ENCODE measurements at regions not wholly inside any gene's neighbourhood (a gene's known extent, or its start where the extent isn't known, plus 50 kb on each side); places are given as distances from the start of the nearest gene placed in this dataset.

DNA sequence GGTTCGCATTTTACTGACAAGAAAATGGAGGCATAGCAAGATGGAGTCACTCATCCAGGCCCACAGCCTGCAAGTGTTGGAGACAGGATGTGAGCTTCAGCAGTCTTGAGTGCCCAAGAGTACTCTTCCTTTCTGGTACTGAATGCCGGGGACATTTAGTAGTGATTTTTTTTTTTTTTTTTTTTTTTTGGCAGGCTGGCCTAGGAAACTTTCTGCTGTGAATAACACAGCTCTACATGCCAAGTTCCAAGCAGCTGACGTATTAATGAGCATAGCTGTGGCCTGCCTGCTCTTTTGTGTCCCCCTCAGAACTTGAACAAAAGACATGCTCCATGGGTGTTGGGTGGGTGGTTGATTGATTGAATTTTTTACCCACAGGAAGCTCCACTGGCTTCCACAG, 195.5 kb upstream of the CADM1 start:
- Histone ChIP-seq H3K4me3 (ENCODE audit: low read length) (no peak overlapping the region), H4K20me1 (ENCODE audit: insufficient read depth) (no peaks in the 10 kb centered on the region), H2AFZ (ENCODE audit: low read depth, low read length) (no peak overlapping the region), H3F3A (ENCODE audit: insufficient read depth, low read length, poor library complexity, severe bottlenecking) (no peaks in the 10 kb centered on the region), H3K27me3 (ENCODE audit: insufficient read depth, low read depth, low read length) (no peaks in the 10 kb centered on the region), H3K4me2 (ENCODE audit: low read length) (no peak overlapping the region), H3K9me3 (ENCODE audit: low read length) (no peaks in the 10 kb centered on the region), H3K9ac (ENCODE audit: low read length) (no peak overlapping the region), H3K27ac (ENCODE audit: low read length) (no peak overlapping the region), H3K9me2 (ENCODE audit: insufficient read depth, low read length) (no peaks in the 10 kb centered on the region), H3K36me3 (ENCODE audit: insufficient read depth, low read length) (no peaks in the 10 kb centered on the region), H3K79me2 (replicated peaks; ENCODE audit: insufficient read depth, low read length) (no peaks in the 10 kb centered on the region)
- TF ChIP-seq RAD21 (conservative IDR thresholded peaks at IDR 0.05), result no peak
- no peak for TF ChIP-seq SMC3 (conservative IDR thresholded peaks at IDR 0.05; ENCODE audit: poor library complexity)

- Histone ChIP-seq H4K20me1 (ENCODE audit: insufficient read depth) (no peaks in the 10 kb centered on the region), H3K4me3 (ENCODE audit: low read length) (no peak overlapping the region), H3K27me3 (ENCODE audit: insufficient read depth, low read depth, low read length) (no peaks in the 10 kb centered on the region), H2AFZ (ENCODE audit: low read depth, low read length) (no peak overlapping the region), H3K27ac (ENCODE audit: low read length) (no peak overlapping the region), H3K36me3 (ENCODE audit: insufficient read depth, low read length) (no peaks in the 10 kb centered on the region), H3K4me2 (ENCODE audit: low read length) (no peak overlapping the region), H3K79me2 (replicated peaks; ENCODE audit: insufficient read depth, low read length) (no peaks in the 10 kb centered on the region), H3F3A (ENCODE audit: insufficient read depth, low read length, poor library complexity, severe bottlenecking) (no peaks in the 10 kb centered on the region), H3K9ac (ENCODE audit: low read length) (no peak overlapping the region), H3K9me3 (ENCODE audit: low read length) (no peaks in the 10 kb centered on the region), H3K9me2 (ENCODE audit: insufficient read depth, low read length) (no peaks in the 10 kb centered on the region)
- no peak for TF ChIP-seq EP300 (conservative IDR thresholded peaks at IDR 0.05; ENCODE audit: poor library complexity, severe bottlenecking)
- TF ChIP-seq TAF1 (IDR thresholded peaks at IDR 0.05; ENCODE audit: low read depth), result no peak
- no peak for TF ChIP-seq MXI1 (conservative IDR thresholded peaks at IDR 0.05; ENCODE audit: poor library complexity, severe bottlenecking)
- TF ChIP-seq CTCF (IDR thresholded peaks at IDR 0.05; ENCODE audit: poor library complexity, severe bottlenecking), result no peak
- TF ChIP-seq, protein P1, sequence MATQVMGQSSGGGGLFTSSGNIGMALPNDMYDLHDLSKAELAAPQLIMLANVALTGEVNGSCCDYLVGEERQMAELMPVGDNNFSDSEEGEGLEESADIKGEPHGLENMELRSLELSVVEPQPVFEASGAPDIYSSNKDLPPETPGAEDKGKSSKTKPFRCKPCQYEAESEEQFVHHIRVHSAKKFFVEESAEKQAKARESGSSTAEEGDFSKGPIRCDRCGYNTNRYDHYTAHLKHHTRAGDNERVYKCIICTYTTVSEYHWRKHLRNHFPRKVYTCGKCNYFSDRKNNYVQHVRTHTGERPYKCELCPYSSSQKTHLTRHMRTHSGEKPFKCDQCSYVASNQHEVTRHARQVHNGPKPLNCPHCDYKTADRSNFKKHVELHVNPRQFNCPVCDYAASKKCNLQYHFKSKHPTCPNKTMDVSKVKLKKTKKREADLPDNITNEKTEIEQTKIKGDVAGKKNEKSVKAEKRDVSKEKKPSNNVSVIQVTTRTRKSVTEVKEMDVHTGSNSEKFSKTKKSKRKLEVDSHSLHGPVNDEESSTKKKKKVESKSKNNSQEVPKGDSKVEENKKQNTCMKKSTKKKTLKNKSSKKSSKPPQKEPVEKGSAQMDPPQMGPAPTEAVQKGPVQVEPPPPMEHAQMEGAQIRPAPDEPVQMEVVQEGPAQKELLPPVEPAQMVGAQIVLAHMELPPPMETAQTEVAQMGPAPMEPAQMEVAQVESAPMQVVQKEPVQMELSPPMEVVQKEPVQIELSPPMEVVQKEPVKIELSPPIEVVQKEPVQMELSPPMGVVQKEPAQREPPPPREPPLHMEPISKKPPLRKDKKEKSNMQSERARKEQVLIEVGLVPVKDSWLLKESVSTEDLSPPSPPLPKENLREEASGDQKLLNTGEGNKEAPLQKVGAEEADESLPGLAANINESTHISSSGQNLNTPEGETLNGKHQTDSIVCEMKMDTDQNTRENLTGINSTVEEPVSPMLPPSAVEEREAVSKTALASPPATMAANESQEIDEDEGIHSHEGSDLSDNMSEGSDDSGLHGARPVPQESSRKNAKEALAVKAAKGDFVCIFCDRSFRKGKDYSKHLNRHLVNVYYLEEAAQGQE (IDR thresholded peaks at IDR 0.05; ENCODE audit: borderline replicate concordance), result no peak
- TF ChIP-seq POLR2AphosphoS5 (IDR thresholded peaks at IDR 0.05), result no peak
- no peak for TF ChIP-seq EZH2 (IDR thresholded peaks at IDR 0.05; ENCODE audit: borderline replicate concordance, insufficient read depth, low read length, poor library complexity, severe bottlenecking)
- no peak for TF ChIP-seq RAD21 (conservative IDR thresholded peaks at IDR 0.05)
- no peak for TF ChIP-seq SMC3 (conservative IDR thresholded peaks at IDR 0.05; ENCODE audit: poor library complexity)
These were observed 195.1 kb upstream of the CADM1 start for GRCh38 chr11:115699326-115699725.

- H3K9me2 ChIP-seq (ENCODE audit: insufficient read depth, low read length), result no peaks in the 10 kb centered on the region
- H3K27me3 ChIP-seq (ENCODE audit: insufficient read depth, low read depth, low read length), result no peaks in the 10 kb centered on the region
- no peaks in the 10 kb centered on the region for H3K9me3 ChIP-seq (ENCODE audit: low read length)
- H3K79me2 ChIP-seq (replicated peaks; ENCODE audit: insufficient read depth, low read length), result no peaks in the 10 kb centered on the region
- H4K20me1 ChIP-seq (ENCODE audit: insufficient read depth), result no peaks in the 10 kb centered on the region
- no peaks in the 10 kb centered on the region for H3K36me3 ChIP-seq (ENCODE audit: insufficient read depth, low read length)
- H3K27ac ChIP-seq (ENCODE audit: low read length), result no peak overlapping the region
- H3K4me2 ChIP-seq (ENCODE audit: low read length), result no peak overlapping the region
- H2AFZ ChIP-seq (ENCODE audit: low read depth, low read length), result no peak overlapping the region
- H3K4me3 ChIP-seq (ENCODE audit: low read length), result no peak overlapping the region
- no peaks in the 10 kb centered on the region for H3F3A ChIP-seq (ENCODE audit: insufficient read depth, low read length, poor library complexity, severe bottlenecking)
- TF ChIP-seq TAF1 (IDR thresholded peaks at IDR 0.05; ENCODE audit: low read depth) (no peak), SMC3 (conservative IDR thresholded peaks at IDR 0.05; ENCODE audit: poor library complexity) (no peak), POLR2AphosphoS5 (IDR thresholded peaks at IDR 0.05) (no peak), RAD21 (conservative IDR thresholded peaks at IDR 0.05) (no peak), EP300 (conservative IDR thresholded peaks at IDR 0.05; ENCODE audit: poor library complexity, severe bottlenecking) (no peak)
- TF ChIP-seq, protein P1 (IDR thresholded peaks at IDR 0.05; ENCODE audit: borderline replicate concordance), result no peak
- no peak overlapping the region for H3K9ac ChIP-seq (ENCODE audit: low read length)
These were observed 194.0 kb upstream of the CADM1 start for GRCh38 chr11:115698243-115698642.

Measured in neural cell (in vitro differentiated cells).